HG02759 (cell line): ENCODE measurements at regions not wholly inside any gene's neighbourhood (a gene's known extent, or its start where the extent isn't known, plus 50 kb on each side); places are given as distances from the start of the nearest gene placed in this dataset.
"Not testable (repeated sequence)": the region's sequence is repeated elsewhere in the genome, so short reads cannot be mapped to it uniquely, and the experiment has no call there.

Experiments used
- ATAC-seq: cut with Tn5 transposase; IDR thresholded peaks from one replicate; pipeline ENCODE4 v1.9.1; 2021; ENCODE audit warnings: mild to moderate bottlenecking, moderate library complexity; ENCODE audit not compliant: unreplicated experiment

GRCh38 chr19:31444931-31445330, 95.7 kb upstream of the TSHZ3 start:
- ATAC-seq: no peak

DNA sequence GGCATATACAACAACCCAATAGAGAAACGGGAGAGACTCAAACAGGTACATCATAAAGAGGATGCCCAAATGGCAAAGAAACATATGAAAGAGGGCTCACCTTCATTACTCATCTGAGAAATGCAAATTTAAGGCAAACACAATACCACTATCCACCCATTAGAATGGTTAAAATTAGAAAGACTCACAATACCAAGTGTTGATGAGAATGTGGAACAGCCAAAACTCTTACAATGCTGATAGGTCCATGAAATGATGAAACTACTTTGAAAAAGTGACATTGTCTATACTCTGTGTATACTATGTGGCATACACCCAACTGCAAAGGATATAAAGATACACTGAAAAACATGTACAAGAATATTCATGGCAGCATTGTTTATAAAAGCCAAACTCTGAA, 96.2 kb upstream of the TSHZ3 start:
- no peak for ATAC-seq

DNA sequence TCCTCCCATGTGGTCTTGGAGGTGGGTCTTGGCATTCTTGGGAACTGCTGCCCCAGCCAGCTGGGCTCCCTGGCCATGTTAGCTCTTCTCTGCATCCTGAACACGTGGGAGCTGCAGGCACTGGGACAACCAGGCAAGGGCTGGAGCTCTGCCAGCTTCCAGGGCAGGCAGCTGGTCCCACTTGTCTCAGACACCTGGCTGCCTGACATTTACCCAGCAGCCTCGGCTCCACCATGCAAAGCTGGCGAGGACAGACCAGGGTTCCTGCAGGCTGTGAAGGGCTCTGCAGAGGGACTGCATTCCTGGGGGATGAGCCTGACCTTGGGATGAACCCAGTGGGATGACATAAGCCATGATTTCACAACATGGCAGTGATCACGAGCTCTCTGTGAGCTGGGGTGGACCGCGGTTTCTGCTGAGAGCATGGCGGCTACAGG, 99.0 kb upstream of the TSHZ3 start:
- ATAC-seq: no peak

- no peak for ATAC-seq
Measured at GRCh38 chr19:31449379-31449778, 100.1 kb upstream of the TSHZ3 start.

- ATAC-seq: no peak
Measured at GRCh38 chr19:31450696-31451095, 101.5 kb upstream of the TSHZ3 start.

DNA sequence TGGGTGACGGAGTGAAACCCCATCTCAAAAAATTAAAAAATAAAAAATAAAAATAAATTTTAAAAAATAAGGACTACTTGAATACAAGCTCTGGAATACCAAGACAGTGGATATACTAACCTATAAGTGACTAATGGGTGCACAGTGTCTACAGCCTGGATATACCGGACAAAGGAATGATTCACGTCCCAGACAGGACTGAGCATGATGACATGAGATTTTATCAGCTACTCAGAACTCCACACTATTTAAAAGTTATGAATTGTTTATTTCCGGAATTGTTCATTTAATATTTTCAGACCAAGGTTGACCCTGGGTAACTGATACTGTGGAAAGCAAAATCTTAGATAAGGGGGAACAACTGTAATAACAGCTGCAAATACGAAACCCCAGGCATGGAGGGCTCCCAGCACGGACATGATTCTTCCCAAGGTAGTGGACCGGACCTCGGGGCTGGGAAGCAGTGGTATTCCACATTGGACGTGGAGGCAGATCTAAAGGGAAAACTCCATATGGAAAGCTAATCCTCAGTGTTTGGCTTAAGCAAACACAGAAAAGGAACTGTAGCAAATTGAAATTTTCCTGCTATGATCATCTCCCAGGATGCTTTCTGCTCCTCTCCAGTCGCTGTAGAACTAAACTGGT, 102.6 kb upstream of the TSHZ3 start:
- no peak for ATAC-seq

DNA sequence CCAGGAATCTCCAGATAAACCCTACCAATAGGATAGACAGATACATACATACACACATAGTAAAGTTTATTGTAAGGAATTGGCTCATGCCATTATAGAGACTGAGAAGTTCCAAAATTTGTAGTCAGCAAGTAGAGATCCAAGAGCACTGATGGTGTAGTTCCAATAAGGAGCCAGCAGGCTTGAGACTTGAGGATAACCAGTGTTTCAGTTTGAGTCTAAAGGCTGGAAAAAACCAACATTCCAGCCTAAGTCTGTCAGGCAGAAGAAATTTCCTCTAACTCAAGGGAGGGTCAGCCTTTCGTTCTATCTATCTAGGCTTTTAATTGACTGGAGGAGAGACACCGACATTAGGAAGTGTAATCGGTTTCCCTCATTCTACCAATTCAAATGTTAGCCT, 110.2 kb upstream of the TSHZ3 start:
- ATAC-seq: no peak

DNA sequence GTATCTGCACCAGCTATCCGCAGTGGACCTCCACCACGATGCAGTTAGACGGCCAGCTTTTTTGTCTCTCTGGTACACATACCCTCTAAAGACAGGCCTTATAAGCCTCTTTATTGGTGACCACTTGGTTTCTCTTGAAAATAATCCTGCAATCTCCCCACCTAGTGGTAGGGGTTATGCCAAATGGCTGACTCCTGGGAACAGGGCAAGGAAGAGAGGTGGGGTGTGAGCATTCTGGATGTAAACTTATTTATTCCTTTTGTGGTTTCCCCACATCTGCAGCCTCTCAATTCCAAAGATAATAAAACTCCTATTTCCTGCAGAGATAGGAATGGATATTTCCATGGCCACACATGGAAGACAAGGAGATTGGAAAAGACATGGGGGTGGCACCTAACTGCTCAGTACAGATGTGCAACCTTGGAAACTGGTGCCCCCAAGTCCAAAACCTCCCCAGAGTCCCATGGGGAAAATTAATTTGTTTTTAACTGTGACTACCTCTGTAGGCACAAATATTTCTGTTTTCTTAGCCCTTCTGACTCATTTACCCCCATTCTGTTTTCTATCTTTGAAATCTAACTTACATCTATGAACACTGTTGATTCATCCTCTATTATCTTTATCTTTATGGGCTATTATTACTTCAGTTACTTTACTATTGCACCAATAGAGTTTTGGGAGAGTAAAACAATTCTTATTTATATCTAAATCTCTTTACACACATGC, 112.7 kb upstream of the TSHZ3 start:
- no peak for ATAC-seq

GRCh38 chr19:31470229-31470939, 121.1 kb upstream of the TSHZ3 start:
- no peak for ATAC-seq

DNA sequence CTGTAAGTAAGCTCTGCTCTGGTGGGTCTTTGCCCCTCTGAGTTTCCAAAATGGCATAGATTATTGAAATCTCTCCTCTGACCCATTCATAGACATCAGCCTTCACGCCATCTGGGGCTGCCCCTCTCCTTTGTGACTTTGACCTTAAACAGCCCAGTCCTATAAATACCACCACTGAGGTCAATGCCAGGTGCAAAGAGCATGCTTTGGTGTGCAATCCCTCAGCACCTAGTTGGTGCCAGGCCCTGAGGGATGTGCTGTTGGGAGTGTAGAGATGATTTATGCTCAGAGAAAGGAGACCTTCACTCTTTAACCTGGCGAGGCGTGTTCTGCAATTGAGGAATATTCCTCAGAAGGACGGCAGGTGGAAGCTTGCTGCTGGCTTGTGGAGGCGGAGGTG, 121.7 kb upstream of the TSHZ3 start:
- ATAC-seq: no peak

- ATAC-seq: no peak
Measured at GRCh38 chr19:31478241-31478640, 129.0 kb upstream of the TSHZ3 start.

- no peak for ATAC-seq
Measured at GRCh38 chr19:31483226-31483857, 134.1 kb upstream of the TSHZ3 start.

DNA sequence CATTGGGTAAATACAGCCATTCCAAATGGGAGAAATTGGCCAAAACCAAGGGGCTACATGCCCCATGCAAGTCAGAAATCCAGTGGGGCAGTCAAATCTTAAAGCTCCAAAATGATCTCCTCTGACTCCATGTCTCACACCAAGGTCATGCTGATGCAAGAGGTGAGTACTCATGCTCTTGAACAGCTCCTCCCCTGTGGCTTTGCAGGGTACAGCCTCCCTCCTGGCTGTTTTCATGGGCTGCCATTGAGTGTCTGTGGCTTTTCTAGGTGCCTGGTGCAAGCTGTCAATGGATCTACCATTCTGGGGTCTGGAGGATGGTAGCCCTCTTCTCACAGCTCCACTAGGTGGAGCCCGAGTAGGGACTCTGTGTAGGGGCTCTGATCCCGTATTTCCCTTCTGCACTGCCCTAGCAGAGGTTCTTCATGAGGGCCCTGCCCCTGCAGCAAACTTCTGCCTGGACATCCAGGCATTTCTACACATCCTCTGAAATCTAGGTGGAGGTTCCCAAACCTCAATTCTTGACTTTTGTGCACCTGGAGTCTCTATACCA, 135.7 kb upstream of the TSHZ3 start:
- not testable (repeated sequence) for ATAC-seq

GRCh38 chr19:31485472-31485871, 136.2 kb upstream of the TSHZ3 start:
- no peak for ATAC-seq

DNA sequence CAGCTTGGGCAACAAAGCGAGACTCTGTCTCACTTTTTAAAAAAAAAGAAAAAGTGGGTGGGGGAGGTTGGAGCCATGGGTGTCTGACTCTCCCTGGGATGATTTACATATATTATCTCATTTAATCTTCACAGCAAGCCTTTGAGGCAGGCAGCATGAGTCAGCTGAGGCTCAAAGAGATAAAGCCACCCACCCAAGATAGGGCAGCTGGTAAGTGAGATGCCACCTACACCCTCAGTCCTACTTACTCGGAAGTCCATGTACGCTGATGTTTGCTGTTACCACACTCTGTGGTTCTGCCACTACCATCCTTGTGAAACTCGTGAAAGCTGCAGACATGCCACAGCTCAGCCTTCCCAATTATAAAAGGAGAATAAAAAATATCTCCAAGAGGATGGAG, 142.0 kb upstream of the TSHZ3 start:
- ATAC-seq: no peak

DNA sequence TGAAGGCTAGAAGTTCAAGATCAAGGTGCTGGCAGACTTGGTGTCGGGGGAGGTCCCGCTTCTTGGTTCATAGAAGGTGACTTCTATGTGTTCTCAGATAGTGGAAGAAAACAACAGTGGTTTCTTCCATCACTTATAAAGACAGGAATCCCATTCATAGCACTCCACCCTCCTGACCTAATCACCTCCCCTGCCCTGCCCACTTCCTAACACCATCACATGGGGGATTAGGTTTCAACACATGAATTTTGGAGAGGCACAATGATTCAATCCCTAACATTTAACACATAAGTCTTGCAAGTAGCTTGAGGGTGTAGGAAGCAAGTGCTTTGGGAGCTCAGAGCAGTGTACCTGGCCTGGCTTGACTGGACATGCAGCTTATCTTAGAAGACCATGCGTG, 142.8 kb upstream of the TSHZ3 start:
- no peak for ATAC-seq

GRCh38 chr19:31496076-31496475, 146.8 kb upstream of the TSHZ3 start:
- no peak for ATAC-seq

GRCh38 chr19:31497709-31498108, 148.5 kb upstream of the TSHZ3 start:
- no peak for ATAC-seq

DNA sequence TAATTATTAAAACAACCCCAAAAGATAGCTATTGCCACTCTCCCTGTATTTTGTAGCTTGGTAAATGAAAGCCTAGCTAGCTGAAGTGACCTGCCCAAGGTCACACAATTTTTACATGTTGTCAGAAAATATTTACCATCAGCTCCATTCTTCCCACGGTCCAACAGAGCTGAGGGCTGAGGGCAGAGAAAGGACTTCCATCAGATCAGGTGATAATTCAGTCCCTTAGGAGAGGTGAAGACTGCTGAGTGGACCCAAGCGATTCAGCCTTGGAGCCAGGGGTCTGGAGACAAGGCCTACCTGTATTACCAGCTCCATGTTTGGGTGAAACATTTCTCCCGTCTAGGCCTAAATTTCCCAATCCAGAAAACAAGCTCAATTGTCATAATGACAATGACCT, 149.5 kb upstream of the TSHZ3 start:
- ATAC-seq: no peak

GRCh38 chr19:31499281-31500196, 150.3 kb upstream of the TSHZ3 start:
- no peak for ATAC-seq
